HepG2 (cell line): ENCODE measurements at regions not wholly inside any gene's neighbourhood (a gene's known extent, or its start where the extent isn't known, plus 50 kb on each side); places are given as distances from the start of the nearest gene placed in this dataset.

Source experiments
- ATAC-seq: fragments of 200-7000 bp; cut with Tn5 transposase; 3 replicates; pipeline ENCODE4 v1.9.1; 2020; ENCODE audit warnings: mild to moderate bottlenecking, moderate library complexity
- BruUV-seq: library from RNA; stranded (reverse); fragments of 400-500 nt; replicated peaks from 2 replicates; lab custom pipeline; 2021; lab: Mats Ljungman, UMichigan
- CTCF ChIA-PET: fragments of 300-600 bp; formaldehyde crosslinking; extraction: SDS; loops from one replicate; lab custom pipeline; 2021; ENCODE audit warnings: low total read pairs, inconsistent platforms, low intra/inter-chr PET ratio; lab: Yijun Ruan, JAX
- POLR2A ChIA-PET: fragments of 350-600 bp; sonication (Branson Sonifier 250); formaldehyde crosslinking; loops from one replicate; lab custom pipeline; 2020; ENCODE audit warnings: antibody characterized with exemption, inconsistent platforms; lab: Yijun Ruan, JAX
- DNase-seq: peaks from one replicate; pipeline ENCODE4 v3.0.0-alpha.2; 2015; ENCODE audit warnings: low spot score
- FAIRE-seq: peaks from 3 replicates; lab custom pipeline; 2011; peaks lifted over from hg19 to GRCh38; lab: Jason Lieb, UNC
- H2AFZ ChIP-seq: one replicate; pipeline ENCODE4 v1.6.1; 2011; ENCODE audit warnings: low read length, inconsistent platforms
- H3K27ac ChIP-seq: fragments of 300-600 bp; 3 replicates; pipeline ENCODE4 v1.8.0; 2011; ENCODE audit warnings: mixed run types, mild to moderate bottlenecking, mixed read lengths, low read length, inconsistent platforms; ENCODE audit not compliant: insufficient read depth; ENCODE audit errors: extremely low read length
- H3K27me3 ChIP-seq, 2 experiments: fragments of 200-600 bp in 1 of 2; 2 replicates in 1 of 2; 3 replicates in 1 of 2; pipeline versions ENCODE4 v1.6.0 to v1.8.0; 2011; ENCODE audit warnings: low read length in 2 of 2, mild to moderate bottlenecking in 2 of 2, moderate library complexity in 2 of 2, inconsistent platforms in 1 of 2; ENCODE audit not compliant: insufficient read depth in 2 of 2, control insufficient read depth in 1 of 2
- H3K36me3 ChIP-seq, 2 experiments: fragments of 200-600 bp in 1 of 2; replicated peaks in 1 of 2; 2 replicates in 1 of 2; 3 replicates in 1 of 2; pipeline versions ENCODE4 v1.5.1 to v1.8.0; 2011; ENCODE audit warnings: low read length in 2 of 2, inconsistent platforms in 1 of 2; ENCODE audit not compliant: insufficient read depth in 2 of 2, control insufficient read depth in 1 of 2
- H3K4me1 ChIP-seq: 2 replicates; pipeline ENCODE4 v1.5.1; 2012; ENCODE audit warnings: low read length, inconsistent platforms; ENCODE audit not compliant: insufficient read depth
- H3K4me2 ChIP-seq: 2 replicates; pipeline ENCODE4 v1.6.0; 2011; ENCODE audit warnings: low read depth, low read length, inconsistent platforms
- H3K4me3 ChIP-seq, 3 experiments: fragments of 200-600 bp in 1 of 3; sonication (generic), shearing (Covaris generic) in 1 of 3; replicated peaks in 1 of 3; 2 replicates each; pipeline ENCODE4 v1.5.1; 2011 to 2016; ENCODE audit warnings: low read length in 3 of 3, inconsistent platforms in 2 of 3, low read depth in 2 of 3, mild to moderate bottlenecking in 2 of 3, control low read depth in 1 of 3, mixed read lengths in 1 of 3; ENCODE audit not compliant: insufficient read depth in 1 of 3
- H3K79me2 ChIP-seq: one replicate; pipeline ENCODE4 v1.6.1; 2011; ENCODE audit warnings: low read length, inconsistent platforms; ENCODE audit not compliant: insufficient read depth
- H3K9ac ChIP-seq: 2 replicates; pipeline ENCODE4 v1.6.0; 2011; ENCODE audit warnings: mild to moderate bottlenecking, low read depth, low read length, inconsistent platforms; ENCODE audit not compliant: insufficient read depth
- H3K9me3 ChIP-seq: 2 replicates; pipeline ENCODE4 v1.5.1; 2012; ENCODE audit warnings: mild to moderate bottlenecking, low read length
- H4K20me1 ChIP-seq: 2 replicates; pipeline ENCODE4 v1.6.0; 2011; ENCODE audit warnings: inconsistent platforms, mild to moderate bottlenecking, low read length, moderate library complexity; ENCODE audit not compliant: insufficient read depth
- BCLAF1 ChIP-seq: fragments of 450-650 bp; IDR thresholded peaks from 2 replicates; pipeline ENCODE4 v1.6.1; 2017; ENCODE audit warnings: mild to moderate bottlenecking
- CENPX ChIP-seq: sonication (generic); formaldehyde crosslinking; IDR thresholded peaks from 2 replicates; pipeline ENCODE4 v1.9.0; 2021; ENCODE audit warnings: mild to moderate bottlenecking, missing genetic modification reagents, moderate library complexity
- FOSL2 ChIP-seq: sonication (generic); formaldehyde crosslinking; IDR thresholded peaks from 2 replicates; pipeline ENCODE4 v1.4.0; 2020; ENCODE audit warnings: missing genetic modification reagents
- PAX8 ChIP-seq: sonication (generic); formaldehyde crosslinking; IDR thresholded peaks from 2 replicates; pipeline ENCODE4 v1.8.0; 2022; ENCODE audit warnings: mild to moderate bottlenecking, missing genetic modification reagents, borderline replicate concordance
- RBAK ChIP-seq: sonication (generic); formaldehyde crosslinking; IDR thresholded peaks from 2 replicates; pipeline ENCODE4 v1.5.1; 2020; ENCODE audit warnings: mild to moderate bottlenecking, missing genetic modification reagents
- RFXAP ChIP-seq: sonication (generic); formaldehyde crosslinking; IDR thresholded peaks from 2 replicates; pipeline ENCODE4 v1.4.0; 2020; ENCODE audit warnings: missing genetic modification reagents, borderline replicate concordance
- ZNF552 ChIP-seq: sonication (generic); formaldehyde crosslinking; IDR thresholded peaks from 2 replicates; pipeline ENCODE4 v1.9.0; 2022; ENCODE audit warnings: missing genetic modification reagents, mild to moderate bottlenecking, borderline replicate concordance
- ZNF674 ChIP-seq: sonication (generic); formaldehyde crosslinking; IDR thresholded peaks from 2 replicates; pipeline ENCODE4 v1.5.0; 2020; ENCODE audit warnings: low read depth, mild to moderate bottlenecking, missing genetic modification reagents
- ZNF749 ChIP-seq: sonication (generic); formaldehyde crosslinking; IDR thresholded peaks from 2 replicates; pipeline ENCODE4 v1.8.0; 2022; ENCODE audit warnings: mild to moderate bottlenecking, missing genetic modification reagents, moderate library complexity, borderline replicate concordance
- WGBS: methylation state at CpG from one replicate; pipeline ENCODE4 v1.1.6; 2017; ENCODE audit warnings: low lambda C conversion rate; 5-methylcytosine and 5-hydroxymethylcytosine counted together
- in situ Hi-C: cut with HindIII; loops from 2 replicates; pipeline ENCODE4 v1.10.0; 2017; ENCODE audit warnings: low pct_unique_long_range_greater_than_20kb; ENCODE audit not compliant: extremely low pct_ligation_motif_present
- intact Hi-C: fragments of 100-400 bp; cut with micrococcal nuclease; formaldehyde crosslinking; loops from one replicate; pipeline ENCODE4 v1.10.0; 2022; ENCODE audit not compliant: unreplicated experiment
- TF ChIP-seq, protein P1 (sequence below): sonication (generic); formaldehyde crosslinking; IDR thresholded peaks from 2 replicates; pipeline ENCODE4 v1.4.0; 2020; ENCODE audit warnings: missing genetic modification reagents
- TF ChIP-seq, protein P2 (sequence below): sonication (generic); formaldehyde crosslinking; IDR thresholded peaks from 2 replicates; pipeline ENCODE4 v1.4.0; 2020; ENCODE audit warnings: missing genetic modification reagents

DNA sequence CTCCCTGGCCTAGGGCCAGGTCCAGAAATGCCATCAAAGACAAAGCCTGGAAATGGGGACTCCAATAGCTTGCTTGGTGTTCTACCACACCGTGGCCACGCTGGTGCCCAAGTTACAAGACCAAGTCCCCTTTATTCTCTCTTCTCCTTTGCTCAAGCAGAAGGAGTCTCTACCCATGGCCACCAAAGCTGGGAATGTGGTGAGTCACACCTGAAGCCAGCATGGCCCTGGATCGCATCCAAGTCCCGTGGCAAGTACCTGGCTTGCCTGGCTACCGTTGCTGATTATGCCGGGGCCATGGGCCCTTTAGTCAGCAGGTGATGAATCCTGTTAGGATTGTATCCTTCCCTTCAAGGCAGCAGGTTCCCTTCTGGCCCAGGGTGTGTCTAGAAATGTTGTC, 260.0 kb downstream of the HAPSTR1 start:
- 21% methylated on average over 6 of the region's 6 CpGs for WGBS
- no peaks in the 10 kb centered on the region for H3K79me2 ChIP-seq
- peak; percentile 62 for TF ChIP-seq FOSL2 (CRISPR knock-in tag)
- TF ChIP-seq ZNF674 (CRISPR knock-in tag), result no peak
- TF ChIP-seq, protein P1, sequence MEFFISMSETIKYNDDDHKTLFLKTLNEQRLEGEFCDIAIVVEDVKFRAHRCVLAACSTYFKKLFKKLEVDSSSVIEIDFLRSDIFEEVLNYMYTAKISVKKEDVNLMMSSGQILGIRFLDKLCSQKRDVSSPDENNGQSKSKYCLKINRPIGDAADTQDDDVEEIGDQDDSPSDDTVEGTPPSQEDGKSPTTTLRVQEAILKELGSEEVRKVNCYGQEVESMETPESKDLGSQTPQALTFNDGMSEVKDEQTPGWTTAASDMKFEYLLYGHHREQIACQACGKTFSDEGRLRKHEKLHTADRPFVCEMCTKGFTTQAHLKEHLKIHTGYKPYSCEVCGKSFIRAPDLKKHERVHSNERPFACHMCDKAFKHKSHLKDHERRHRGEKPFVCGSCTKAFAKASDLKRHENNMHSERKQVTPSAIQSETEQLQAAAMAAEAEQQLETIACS (CRISPR knock-in tag), result 0 out of 2 replicates have a peak, but pooled peaks have one; percentile 12
- TF ChIP-seq, all 625 proteins: peak for 2
- Histone ChIP-seq H3K4me1 (no peaks in the 10 kb centered on the region), H2AFZ (no peak overlapping the region), H3K4me2 (no peak overlapping the region), H3K27ac (no peak overlapping the region), H3K9me3 (peaks cover 16% of the 10 kb centered on the region), H3K36me3 (no peaks in the 10 kb centered on the region), H3K9ac (no peak overlapping the region), H3K4me3 (no peak overlapping the region), H4K20me1 (no peaks in the 10 kb centered on the region), H3K27me3 (no peaks in the 10 kb centered on the region)
- ATAC-seq (peak; percentile 22; the same call in 1 of the 3 replicates), DNase-seq (no peak), FAIRE-seq (no peak)
- POLR2A ChIA-PET, result no interaction called here
- intact Hi-C loops, result no loop called here
- CTCF ChIA-PET, result no interaction called here
- no TSS peak for BruUV-seq
- in situ Hi-C loops, result no loop called here

- H3K36me3 ChIP-seq, result no peaks in the 10 kb centered on the region
- intact Hi-C loops, result no loop called here
- no peaks in the 10 kb centered on the region for H3K79me2 ChIP-seq
- peaks cover 16% of the 10 kb centered on the region for H3K9me3 ChIP-seq
- no peaks in the 10 kb centered on the region for H3K27me3 ChIP-seq
- no peaks in the 10 kb centered on the region for H3K4me1 ChIP-seq
- in situ Hi-C loops, result no loop called here
- POLR2A ChIA-PET, result no interaction called here
- no peak overlapping the region for H3K4me2 ChIP-seq
- 0% methylated on average over 1 of the region's 1 CpG for WGBS
- no peak overlapping the region for H3K4me3 ChIP-seq
- TF ChIP-seq, protein P2, sequence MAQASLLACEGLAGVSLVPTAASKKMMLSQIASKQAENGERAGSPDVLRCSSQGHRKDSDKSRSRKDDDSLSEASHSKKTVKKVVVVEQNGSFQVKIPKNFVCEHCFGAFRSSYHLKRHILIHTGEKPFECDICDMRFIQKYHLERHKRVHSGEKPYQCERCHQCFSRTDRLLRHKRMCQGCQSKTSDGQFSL (CRISPR knock-in tag), result no peak
- TF ChIP-seq BCLAF1, result no peak
- no peak for TF ChIP-seq ZNF552 (CRISPR knock-in tag)
- no peak for TF ChIP-seq CENPX
- no peak for TF ChIP-seq RBAK
- TF ChIP-seq RFXAP (CRISPR knock-in tag), result no peak
- no peak for TF ChIP-seq ZNF749
- no peak for TF ChIP-seq PAX8 (CRISPR knock-in tag)
- ATAC-seq (peak; percentile 71), FAIRE-seq (no peak), DNase-seq (no peak)
- H2AFZ ChIP-seq, result no peak overlapping the region
- H4K20me1 ChIP-seq, result no peaks in the 10 kb centered on the region
- no peak overlapping the region for H3K27ac ChIP-seq
- BruUV-seq, result no TSS peak
- CTCF ChIA-PET, result no interaction called here
- H3K9ac ChIP-seq, result no peak overlapping the region
Measured at GRCh38 chr16:9351841-9352434, 260.5 kb downstream of the HAPSTR1 start.
